ENCODE measurements at regions not wholly inside any gene's neighbourhood (a gene's known extent, or its start where the extent isn't known, plus 50 kb on each side); places are given as distances from the start of the nearest gene placed in this dataset. TPM values are rescaled to one million over a fixed set of nuclear protein-coding genes. Genes with fewer than 3 reads are reported as not detected.

DNA sequence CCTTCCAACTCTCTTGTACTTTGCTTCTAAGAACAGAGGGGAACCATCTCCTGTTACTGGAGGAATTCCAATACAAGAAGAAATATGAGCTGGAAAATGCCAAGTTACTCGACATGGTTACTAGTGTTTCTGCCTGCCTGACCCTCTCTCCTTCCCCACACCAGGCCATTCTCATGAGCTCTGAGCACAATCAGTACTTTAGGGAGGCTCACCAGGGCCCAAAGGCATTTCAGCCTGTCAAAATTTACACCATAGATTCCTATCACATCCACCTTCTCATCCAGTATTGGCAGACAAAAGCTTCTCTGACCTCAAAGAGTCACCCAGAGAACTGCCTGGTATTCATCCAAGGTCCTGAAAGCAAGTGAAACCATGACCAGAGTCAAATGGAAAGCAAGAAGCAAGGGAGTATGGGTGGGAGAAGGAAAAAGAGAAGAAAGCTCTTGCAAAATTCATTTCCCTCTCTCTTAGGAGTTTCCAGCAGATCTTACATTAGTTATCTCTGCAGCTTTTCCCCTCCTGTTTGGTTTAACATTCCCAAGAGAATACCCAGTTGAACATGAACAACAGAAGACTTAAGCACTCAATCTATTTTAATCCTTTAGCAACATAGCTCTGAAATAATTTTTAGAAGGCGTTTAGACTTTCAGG, 58.7 kb upstream of the NCAM1 start:
- H3K9me3 ChIP-seq = no peaks in the 10 kb centered on the region
- H3K4me1 ChIP-seq = peaks cover 6% of the 10 kb centered on the region
- intact Hi-C loops (cut with DNase I) = no loop called here
- TF ChIP-seq POLR2A (IDR thresholded peaks at IDR 0.05) = no peak
- H3K4me3 ChIP-seq = no peak overlapping the region
- DNase-seq (ENCODE audit: extremely low spot score in 2 of 2) = no peak
- H3K27me3 ChIP-seq = no peaks in the 10 kb centered on the region
- H3K36me3 ChIP-seq = no peaks in the 10 kb centered on the region
- peak overlapping the region; percentile 21 for H3K27ac ChIP-seq

DNA sequence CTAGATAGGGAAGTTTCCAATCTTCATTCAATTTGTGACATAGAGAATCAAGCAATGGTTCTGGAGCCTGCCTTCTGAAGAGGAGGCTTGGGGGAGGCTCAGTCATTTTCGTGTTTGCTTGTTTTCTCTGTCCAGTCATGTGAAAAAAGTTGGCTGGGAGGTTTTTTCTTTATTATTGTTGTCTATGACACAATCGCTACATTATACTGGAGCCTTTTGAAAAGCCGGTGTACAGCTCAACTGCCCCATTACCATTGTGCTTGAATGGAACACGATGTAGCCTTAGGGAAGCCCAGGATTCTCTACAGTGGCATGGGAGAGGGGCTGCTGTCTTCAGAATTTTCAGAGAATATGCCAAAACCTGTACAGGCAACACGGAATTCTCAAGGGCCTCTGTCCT, 57.9 kb upstream of the NCAM1 start:
- Histone ChIP-seq H3K4me1 (peaks cover 6% of the 10 kb centered on the region), H3K9me3 (no peaks in the 10 kb centered on the region), H3K27ac (peak overlapping the region; percentile 21), H3K36me3 (no peaks in the 10 kb centered on the region), H3K4me3 (no peak overlapping the region), H3K27me3 (no peaks in the 10 kb centered on the region)
- no peak for DNase-seq (ENCODE audit: extremely low spot score in 2 of 2)
- TF ChIP-seq POLR2A (IDR thresholded peaks at IDR 0.05) (no peak), POLR2AphosphoS5 (IDR thresholded peaks at IDR 0.05; ENCODE audit: insufficient read depth in 1 of 2, low read depth in 1 of 2) (no peak)
- TF ChIP-seq, protein P1, sequence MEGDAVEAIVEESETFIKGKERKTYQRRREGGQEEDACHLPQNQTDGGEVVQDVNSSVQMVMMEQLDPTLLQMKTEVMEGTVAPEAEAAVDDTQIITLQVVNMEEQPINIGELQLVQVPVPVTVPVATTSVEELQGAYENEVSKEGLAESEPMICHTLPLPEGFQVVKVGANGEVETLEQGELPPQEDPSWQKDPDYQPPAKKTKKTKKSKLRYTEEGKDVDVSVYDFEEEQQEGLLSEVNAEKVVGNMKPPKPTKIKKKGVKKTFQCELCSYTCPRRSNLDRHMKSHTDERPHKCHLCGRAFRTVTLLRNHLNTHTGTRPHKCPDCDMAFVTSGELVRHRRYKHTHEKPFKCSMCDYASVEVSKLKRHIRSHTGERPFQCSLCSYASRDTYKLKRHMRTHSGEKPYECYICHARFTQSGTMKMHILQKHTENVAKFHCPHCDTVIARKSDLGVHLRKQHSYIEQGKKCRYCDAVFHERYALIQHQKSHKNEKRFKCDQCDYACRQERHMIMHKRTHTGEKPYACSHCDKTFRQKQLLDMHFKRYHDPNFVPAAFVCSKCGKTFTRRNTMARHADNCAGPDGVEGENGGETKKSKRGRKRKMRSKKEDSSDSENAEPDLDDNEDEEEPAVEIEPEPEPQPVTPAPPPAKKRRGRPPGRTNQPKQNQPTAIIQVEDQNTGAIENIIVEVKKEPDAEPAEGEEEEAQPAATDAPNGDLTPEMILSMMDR (IDR thresholded peaks at IDR 0.05) = no peak
- intact Hi-C loops (cut with DNase I) = no loop called here

DNA sequence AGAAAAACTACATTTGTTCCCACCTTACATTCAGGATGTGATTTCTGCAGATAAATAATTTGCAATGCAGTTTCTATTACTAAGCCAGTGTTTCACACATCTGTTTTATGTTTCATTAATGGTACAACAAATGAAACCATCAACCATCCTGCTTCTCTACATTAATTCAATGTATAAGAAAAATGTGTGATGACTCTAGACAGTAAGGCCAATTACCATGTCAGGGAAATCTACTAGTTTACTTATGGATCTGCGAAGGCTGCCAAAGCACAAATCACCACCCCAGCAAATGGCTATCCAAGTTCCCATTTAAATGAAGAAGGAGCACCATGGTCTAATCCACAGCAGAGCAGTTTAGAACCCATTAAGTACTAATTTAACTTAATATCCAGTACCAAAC, 50.1 kb upstream of the NCAM1 start:
- Histone ChIP-seq H3K9me3 (no peaks in the 10 kb centered on the region), H3K4me1 (no peaks in the 10 kb centered on the region), H3K27me3 (no peaks in the 10 kb centered on the region), H3K36me3 (no peaks in the 10 kb centered on the region), H3K4me3 (no peak overlapping the region), H3K27ac (no peak overlapping the region)
- intact Hi-C loops (cut with DNase I) = no loop called here
- no peak for TF ChIP-seq POLR2AphosphoS5 (IDR thresholded peaks at IDR 0.05; ENCODE audit: insufficient read depth in 1 of 2, low read depth in 1 of 2)
- TF ChIP-seq, protein P1 (IDR thresholded peaks at IDR 0.05) = no peak
- TF ChIP-seq POLR2A (IDR thresholded peaks at IDR 0.05) = no peak
- no peak for DNase-seq (ENCODE audit: extremely low spot score in 2 of 2)

Small RNAs in the stretch of these regions (small RNA-seq; reads per million reads assigned to genes)
- not detected for gene RF00477
- not detected for gene RNU6-44P

All from vagina (tissue), 2 donors.